Natural killer cell (primary cell): ENCODE measurements at regions not wholly inside any gene's neighbourhood (a gene's known extent, or its start where the extent isn't known, plus 50 kb on each side); places are given as distances from the start of the nearest gene placed in this dataset.

Source experiments
- ATAC-seq, 3 donors: fragments of 150-1000 bp in 2 of 3; fragments of 200-7000 bp in 1 of 3; cut with Tn5 transposase; 1 replicate in 1 of 3; 2 replicates in 2 of 3; pipeline ENCODE4 v1.10.0; 2021; ENCODE audit warnings: mild to moderate bottlenecking in 2 of 3, moderate library complexity in 2 of 3
- DNase-seq, 2 donors: peaks; one replicate each; pipeline versions ENCODE4 v3.0.0 to v3.0.0-alpha.2; 2013 to 2021; ENCODE audit warnings: mixed read lengths in 1 of 2
- H3K27ac ChIP-seq: one replicate; pipeline ENCODE4 v1.5.1; 2013; ENCODE audit warnings: mild to moderate bottlenecking, low read length
- H3K27me3 ChIP-seq: one replicate; pipeline ENCODE4 v1.6.1; 2013; ENCODE audit warnings: low read length; ENCODE audit not compliant: control insufficient read depth, insufficient read depth
- H3K36me3 ChIP-seq: one replicate; pipeline ENCODE4 v1.6.1; 2013; ENCODE audit warnings: low read length; ENCODE audit not compliant: control insufficient read depth, insufficient read depth
- H3K4me1 ChIP-seq: one replicate; pipeline ENCODE4 v1.6.1; 2013; ENCODE audit warnings: low read length; ENCODE audit not compliant: control insufficient read depth, insufficient read depth
- H3K4me3 ChIP-seq: one replicate; pipeline ENCODE4 v1.5.1; 2013; ENCODE audit warnings: low read length
- H3K9me3 ChIP-seq: one replicate; pipeline ENCODE4 v1.6.1; 2013; ENCODE audit warnings: low read length; ENCODE audit not compliant: control insufficient read depth, insufficient read depth
- H3K27ac Mint-ChIP-seq, 2 donors: one replicate each; pipeline ENCODE4 v1.8.0; 2022; ENCODE audit warnings: mild to moderate bottlenecking in 2 of 2, mixed read lengths in 2 of 2, moderate library complexity in 1 of 2
- H3K27me3 Mint-ChIP-seq, 2 donors: one replicate each; pipeline ENCODE4 v1.8.0; 2022; ENCODE audit warnings: low read depth in 2 of 2, mixed read lengths in 2 of 2
- H3K36me3 Mint-ChIP-seq: one replicate; pipeline ENCODE4 v1.8.0; 2022; ENCODE audit warnings: mixed read lengths
- H3K4me1 Mint-ChIP-seq, 2 donors: one replicate each; pipeline ENCODE4 v1.8.0; 2022; ENCODE audit warnings: mixed read lengths in 2 of 2
- H3K4me3 Mint-ChIP-seq: one replicate; pipeline ENCODE4 v1.8.0; 2022; ENCODE audit warnings: mild to moderate bottlenecking, moderate library complexity, mixed read lengths
- H3K9me3 Mint-ChIP-seq, 2 donors: one replicate each; pipeline ENCODE4 v1.8.0; 2022; ENCODE audit warnings: mixed read lengths in 2 of 2
- WGBS: methylation state at CpG from one replicate; pipeline ENCODE4 v1.1.7; 2013; ENCODE audit warnings: missing lambda C conversion rate; ENCODE audit not compliant: insufficient coverage; 5-methylcytosine and 5-hydroxymethylcytosine counted together
- intact Hi-C: fragments of 100-400 bp; cut with micrococcal nuclease; formaldehyde crosslinking; loops from one replicate; pipeline ENCODE4 v1.14.2; 2022
- TF ChIP-seq, protein P1 (sequence below): fragments of 200-600 bp; IDR thresholded peaks from one replicate; pipeline ENCODE4 v1.8.0; 2022; ENCODE audit warnings: antibody characterized with exemption

DNA sequence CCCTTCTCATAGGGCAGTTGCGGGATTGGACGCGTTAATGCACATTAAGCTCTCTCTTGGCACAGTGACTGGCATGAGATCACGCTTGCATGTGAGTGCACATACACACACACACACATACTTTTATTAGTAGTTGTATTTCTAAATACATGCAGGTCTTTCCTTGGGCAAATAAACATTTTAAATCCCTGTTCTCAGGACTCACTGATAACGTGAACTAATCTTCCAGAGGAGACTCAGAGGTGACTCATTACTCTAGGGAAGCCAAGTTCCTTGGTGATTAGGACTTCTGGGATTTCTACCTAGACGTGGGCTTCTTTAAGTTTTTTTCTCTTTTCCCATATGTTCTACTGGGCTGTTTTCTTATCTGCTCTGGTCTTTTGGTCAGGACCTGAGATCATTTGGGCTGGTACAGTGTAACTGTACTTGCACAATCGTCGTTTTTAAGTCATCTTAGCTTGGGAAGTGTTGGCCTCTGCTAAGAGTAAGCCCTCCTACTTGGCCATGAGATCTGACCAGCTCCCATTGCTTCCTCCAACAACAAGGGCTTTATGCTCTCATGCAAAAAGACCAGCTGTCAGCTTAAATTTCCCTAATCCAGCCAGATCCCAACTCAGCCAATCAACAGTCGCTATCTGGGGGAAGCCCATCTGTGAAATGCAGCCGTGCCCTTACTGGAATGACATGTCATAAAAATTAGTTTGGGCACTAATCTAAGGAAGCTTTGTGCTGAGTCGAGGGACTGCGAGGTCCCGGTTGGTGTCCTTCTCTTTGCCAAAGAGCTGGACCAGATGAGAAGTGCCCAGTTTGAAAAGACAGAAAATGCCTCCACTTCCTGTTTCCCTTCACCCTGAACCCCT lies 176.4 kb upstream of the ANKRD55 start:
- no peak overlapping the region for H3K27ac Mint-ChIP-seq
- no peaks in the 10 kb centered on the region for H3K9me3 ChIP-seq
- no peaks in the 10 kb centered on the region for H3K27me3 ChIP-seq
- H3K27ac ChIP-seq = no peak overlapping the region
- H3K36me3 Mint-ChIP-seq = no peaks in the 10 kb centered on the region
- DNase-seq (no peak), ATAC-seq (no peak)
- intact Hi-C loops = no loop called here
- peaks cover 2% of the 10 kb centered on the region for H3K4me1 ChIP-seq
- peaks cover 0 to 4% of the 10 kb centered on the region in 2 donors for H3K4me1 Mint-ChIP-seq
- H3K9me3 Mint-ChIP-seq = no peaks in the 10 kb centered on the region
- no peak overlapping the region for H3K4me3 ChIP-seq
- H3K36me3 ChIP-seq = no peaks in the 10 kb centered on the region
- TF ChIP-seq, protein P1, sequence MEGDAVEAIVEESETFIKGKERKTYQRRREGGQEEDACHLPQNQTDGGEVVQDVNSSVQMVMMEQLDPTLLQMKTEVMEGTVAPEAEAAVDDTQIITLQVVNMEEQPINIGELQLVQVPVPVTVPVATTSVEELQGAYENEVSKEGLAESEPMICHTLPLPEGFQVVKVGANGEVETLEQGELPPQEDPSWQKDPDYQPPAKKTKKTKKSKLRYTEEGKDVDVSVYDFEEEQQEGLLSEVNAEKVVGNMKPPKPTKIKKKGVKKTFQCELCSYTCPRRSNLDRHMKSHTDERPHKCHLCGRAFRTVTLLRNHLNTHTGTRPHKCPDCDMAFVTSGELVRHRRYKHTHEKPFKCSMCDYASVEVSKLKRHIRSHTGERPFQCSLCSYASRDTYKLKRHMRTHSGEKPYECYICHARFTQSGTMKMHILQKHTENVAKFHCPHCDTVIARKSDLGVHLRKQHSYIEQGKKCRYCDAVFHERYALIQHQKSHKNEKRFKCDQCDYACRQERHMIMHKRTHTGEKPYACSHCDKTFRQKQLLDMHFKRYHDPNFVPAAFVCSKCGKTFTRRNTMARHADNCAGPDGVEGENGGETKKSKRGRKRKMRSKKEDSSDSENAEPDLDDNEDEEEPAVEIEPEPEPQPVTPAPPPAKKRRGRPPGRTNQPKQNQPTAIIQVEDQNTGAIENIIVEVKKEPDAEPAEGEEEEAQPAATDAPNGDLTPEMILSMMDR = no peak
- no peak overlapping the region for H3K4me3 Mint-ChIP-seq
- WGBS = 84% methylated on average over 10 of the region's 13 CpGs
- peaks cover 0 to 6% of the 10 kb centered on the region in 2 donors for H3K27me3 Mint-ChIP-seq

DNA sequence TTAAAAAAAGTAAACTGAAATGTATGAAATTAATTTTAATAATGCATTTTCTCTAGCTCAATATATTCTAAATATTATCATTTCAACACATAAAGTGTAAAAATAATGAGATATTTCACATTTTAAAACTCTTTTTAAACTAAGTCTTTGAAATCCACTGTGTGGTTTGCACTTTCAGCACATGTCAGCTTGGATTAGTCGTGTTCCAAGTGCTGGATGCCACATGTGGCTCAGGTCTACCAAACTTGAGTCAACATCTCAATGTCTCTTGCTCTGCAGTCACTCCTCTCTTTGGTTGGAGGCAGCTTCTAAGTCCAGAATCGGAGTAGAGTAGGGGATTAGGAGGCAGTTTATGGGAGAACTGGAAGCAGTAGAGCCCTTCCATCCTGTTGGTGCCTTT lies 173.7 kb upstream of the ANKRD55 start:
- H3K4me3 Mint-ChIP-seq = no peak overlapping the region
- intact Hi-C loops = no loop called here
- no peak overlapping the region for H3K27ac Mint-ChIP-seq
- Histone ChIP-seq H3K4me3 (no peak overlapping the region), H3K27me3 (no peaks in the 10 kb centered on the region), H3K36me3 (no peaks in the 10 kb centered on the region), H3K27ac (no peak overlapping the region), H3K9me3 (no peaks in the 10 kb centered on the region), H3K4me1 (no peaks in the 10 kb centered on the region)
- no peaks in the 10 kb centered on the region for H3K4me1 Mint-ChIP-seq
- H3K9me3 Mint-ChIP-seq = no peaks in the 10 kb centered on the region
- peaks cover 0 to 3% of the 10 kb centered on the region in 2 donors for H3K27me3 Mint-ChIP-seq
- ATAC-seq (no peak), DNase-seq (no peak)
- TF ChIP-seq, protein P1 = no peak
- WGBS = 79% methylated on average over 2 of the region's 2 CpGs
- no peaks in the 10 kb centered on the region for H3K36me3 Mint-ChIP-seq

GRCh38 chr5:56406221-56406620 lies 173.1 kb upstream of the ANKRD55 start:
- Histone ChIP-seq H3K4me1 (no peaks in the 10 kb centered on the region), H3K9me3 (no peaks in the 10 kb centered on the region), H3K27me3 (no peaks in the 10 kb centered on the region), H3K4me3 (no peak overlapping the region), H3K27ac (no peak overlapping the region), H3K36me3 (no peaks in the 10 kb centered on the region)
- intact Hi-C loops = no loop called here
- TF ChIP-seq, protein P1 = no peak
- Mint-ChIP-seq H3K4me1 (no peaks in the 10 kb centered on the region), H3K36me3 (no peaks in the 10 kb centered on the region), H3K4me3 (no peak overlapping the region), H3K9me3 (no peaks in the 10 kb centered on the region), H3K27ac (no peak overlapping the region), H3K27me3 (peaks cover 0 to 3% of the 10 kb centered on the region in 2 donors)
- DNase-seq = no peak
- WGBS = 88% methylated on average over 1 of the region's 1 CpG
- ATAC-seq = no peak
